ENCODE measurements at regions not wholly inside any gene's neighbourhood (a gene's known extent, or its start where the extent isn't known, plus 50 kb on each side); places are given as distances from the start of the nearest gene placed in this dataset.

DNA sequence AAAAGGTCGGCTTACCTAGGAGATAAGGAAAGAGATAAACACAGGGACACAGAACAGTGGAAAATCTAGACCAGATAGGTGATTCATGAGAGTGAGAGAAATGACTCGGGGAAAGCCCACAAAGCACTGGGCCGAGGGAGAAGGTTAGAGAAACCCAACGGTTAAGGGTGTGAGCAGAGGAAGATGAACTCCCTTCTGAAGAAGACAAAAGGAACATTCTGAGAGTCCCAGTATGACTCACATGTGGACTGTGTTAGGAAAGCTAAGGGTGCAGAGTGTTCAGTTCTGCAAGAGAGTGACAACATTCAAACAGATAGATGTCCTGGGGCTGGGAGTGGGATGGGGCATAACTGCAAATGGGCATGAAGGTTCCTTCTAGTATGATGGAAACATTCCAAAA, 83.0 kb downstream of the CNTN3 start:
- TF ChIP-seq, protein P1, sequence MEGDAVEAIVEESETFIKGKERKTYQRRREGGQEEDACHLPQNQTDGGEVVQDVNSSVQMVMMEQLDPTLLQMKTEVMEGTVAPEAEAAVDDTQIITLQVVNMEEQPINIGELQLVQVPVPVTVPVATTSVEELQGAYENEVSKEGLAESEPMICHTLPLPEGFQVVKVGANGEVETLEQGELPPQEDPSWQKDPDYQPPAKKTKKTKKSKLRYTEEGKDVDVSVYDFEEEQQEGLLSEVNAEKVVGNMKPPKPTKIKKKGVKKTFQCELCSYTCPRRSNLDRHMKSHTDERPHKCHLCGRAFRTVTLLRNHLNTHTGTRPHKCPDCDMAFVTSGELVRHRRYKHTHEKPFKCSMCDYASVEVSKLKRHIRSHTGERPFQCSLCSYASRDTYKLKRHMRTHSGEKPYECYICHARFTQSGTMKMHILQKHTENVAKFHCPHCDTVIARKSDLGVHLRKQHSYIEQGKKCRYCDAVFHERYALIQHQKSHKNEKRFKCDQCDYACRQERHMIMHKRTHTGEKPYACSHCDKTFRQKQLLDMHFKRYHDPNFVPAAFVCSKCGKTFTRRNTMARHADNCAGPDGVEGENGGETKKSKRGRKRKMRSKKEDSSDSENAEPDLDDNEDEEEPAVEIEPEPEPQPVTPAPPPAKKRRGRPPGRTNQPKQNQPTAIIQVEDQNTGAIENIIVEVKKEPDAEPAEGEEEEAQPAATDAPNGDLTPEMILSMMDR (IDR thresholded peaks at IDR 0.05): no peak
- no peak for TF ChIP-seq POLR2A (IDR thresholded peaks at IDR 0.05)

Data from prostate gland (tissue), 2 donors.